Breast epithelium (tissue), 3 donors: ENCODE measurements at regions not wholly inside any gene's neighbourhood (a gene's known extent, or its start where the extent isn't known, plus 50 kb on each side); places are given as distances from the start of the nearest gene placed in this dataset.

ENCODE experiments used
- POLR2A ChIP-seq: fragments of 450-650 bp; IDR thresholded peaks from one replicate; pipeline ENCODE4 v1.6.1; 2016; ENCODE audit warnings: antibody characterized with exemption, mild to moderate bottlenecking, moderate library complexity
- TF ChIP-seq, protein P1 (sequence below), 3 donors: fragments of 450-650 bp; IDR thresholded peaks; one replicate each; pipeline ENCODE4 v1.5.1; 2016 to 2017; ENCODE audit warnings: antibody characterized with exemption in 3 of 3, mild to moderate bottlenecking in 3 of 3, moderate library complexity in 3 of 3

DNA sequence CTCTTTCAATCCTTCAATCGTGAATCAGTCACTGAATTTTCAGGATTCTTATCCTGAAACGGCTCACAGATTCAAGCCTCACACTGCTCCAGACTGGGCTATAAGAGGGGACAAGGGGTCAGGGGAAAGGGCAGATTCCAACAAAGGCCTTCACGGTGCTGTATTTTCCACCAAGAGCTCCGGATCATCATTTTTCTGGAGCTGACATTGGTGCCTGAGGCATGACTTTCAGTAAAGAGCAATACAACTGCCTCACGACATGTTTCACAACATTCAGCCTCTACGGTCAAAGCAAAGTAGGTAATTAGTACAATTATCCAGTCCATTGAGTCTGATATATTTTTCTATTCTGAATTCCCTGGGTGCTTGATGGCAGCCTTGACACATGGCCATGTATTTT is 185.0 kb upstream of the PRICKLE2 start:
- TF ChIP-seq, protein P1, sequence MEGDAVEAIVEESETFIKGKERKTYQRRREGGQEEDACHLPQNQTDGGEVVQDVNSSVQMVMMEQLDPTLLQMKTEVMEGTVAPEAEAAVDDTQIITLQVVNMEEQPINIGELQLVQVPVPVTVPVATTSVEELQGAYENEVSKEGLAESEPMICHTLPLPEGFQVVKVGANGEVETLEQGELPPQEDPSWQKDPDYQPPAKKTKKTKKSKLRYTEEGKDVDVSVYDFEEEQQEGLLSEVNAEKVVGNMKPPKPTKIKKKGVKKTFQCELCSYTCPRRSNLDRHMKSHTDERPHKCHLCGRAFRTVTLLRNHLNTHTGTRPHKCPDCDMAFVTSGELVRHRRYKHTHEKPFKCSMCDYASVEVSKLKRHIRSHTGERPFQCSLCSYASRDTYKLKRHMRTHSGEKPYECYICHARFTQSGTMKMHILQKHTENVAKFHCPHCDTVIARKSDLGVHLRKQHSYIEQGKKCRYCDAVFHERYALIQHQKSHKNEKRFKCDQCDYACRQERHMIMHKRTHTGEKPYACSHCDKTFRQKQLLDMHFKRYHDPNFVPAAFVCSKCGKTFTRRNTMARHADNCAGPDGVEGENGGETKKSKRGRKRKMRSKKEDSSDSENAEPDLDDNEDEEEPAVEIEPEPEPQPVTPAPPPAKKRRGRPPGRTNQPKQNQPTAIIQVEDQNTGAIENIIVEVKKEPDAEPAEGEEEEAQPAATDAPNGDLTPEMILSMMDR (IDR thresholded peaks at IDR 0.05), result no peak
- no peak for TF ChIP-seq POLR2A
